ENCODE measurements at regions not wholly inside any gene's neighbourhood (a gene's known extent, or its start where the extent isn't known, plus 50 kb on each side); places are given as distances from the start of the nearest gene placed in this dataset.

DNA sequence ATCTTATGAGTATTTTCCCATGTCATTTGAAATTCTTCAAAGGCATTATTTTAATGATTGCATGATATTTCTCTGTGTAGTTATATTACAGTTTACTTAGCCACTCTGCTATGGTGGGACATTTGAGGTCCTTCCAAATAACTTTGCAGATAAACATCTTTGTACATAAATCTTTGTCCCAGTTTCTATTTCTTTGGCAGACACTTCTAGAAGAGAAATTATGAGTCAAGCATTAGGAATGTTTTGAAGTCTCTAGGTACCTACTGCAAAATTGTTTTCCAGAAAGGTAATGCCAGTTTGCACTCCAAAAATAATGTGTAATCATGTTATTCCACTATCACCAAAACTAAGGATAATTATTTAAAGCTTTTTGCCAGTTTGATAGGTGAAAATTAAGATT is 149.7 kb downstream of the EN1 start:
- no peak for TF ChIP-seq CTCF (IDR thresholded peaks at IDR 0.05)
- no peak for TF ChIP-seq POLR2A (IDR thresholded peaks at IDR 0.05)

All from esophagus squamous epithelium (tissue), 4 donors.